SK-N-SH (cell line): ENCODE measurements at regions not wholly inside any gene's neighbourhood (a gene's known extent, or its start where the extent isn't known, plus 50 kb on each side); places are given as distances from the start of the nearest gene placed in this dataset.

Source experiments
- CTCF ChIA-PET: fragments of 300-600, 350-600 bp; formaldehyde crosslinking; extraction: SDS; loops from one replicate; lab custom pipeline; 2021; lab: Yijun Ruan, JAX
- POLR2A ChIA-PET: fragments of 350-600 bp; sonication (Branson Sonifier 250); formaldehyde crosslinking; extraction: SDS; loops from one replicate; lab custom pipeline; 2020; ENCODE audit warnings: antibody characterized with exemption, inconsistent platforms; lab: Yijun Ruan, JAX
- DNase-seq: peaks from one replicate; pipeline ENCODE4 v3.0.0; 2012
- H2AFZ ChIP-seq: fragments of 200-600 bp; sonication (generic); 2 replicates; pipeline ENCODE4 v1.8.1; 2016; ENCODE audit warnings: antibody characterized with exemption, mild to moderate bottlenecking, low read depth
- H3F3A ChIP-seq: fragments of 200-600 bp; sonication (generic); replicated peaks from 2 replicates; pipeline ENCODE3; 2016; ENCODE audit warnings: antibody characterized with exemption, mild to moderate bottlenecking; ENCODE audit not compliant: insufficient read depth
- H3K27ac ChIP-seq, 2 experiments: fragments of 200-500 bp in 1 of 2; fragments of 200-600 bp in 1 of 2; sonication (Bioruptor generic) in 1 of 2; sonication (generic), shearing (Covaris generic) in 1 of 2; 2 replicates each; pipeline versions ENCODE4 v1.5.1 to v1.6.1; 2014 to 2016; ENCODE audit warnings: low read depth in 2 of 2, inconsistent platforms in 1 of 2, low read length in 1 of 2, mild to moderate bottlenecking in 1 of 2, mixed read lengths in 1 of 2
- H3K27me3 ChIP-seq: fragments of 200-600 bp; sonication (generic), shearing (Covaris generic); 2 replicates; pipeline ENCODE4 v1.6.1; 2016; ENCODE audit warnings: mixed run types; ENCODE audit not compliant: insufficient read depth
- H3K36me3 ChIP-seq, 2 experiments: fragments of 200-500 bp in 1 of 2; fragments of 200-600 bp in 1 of 2; sonication (Bioruptor generic) in 1 of 2; sonication (generic) in 1 of 2; replicated peaks in 1 of 2; 2 replicates each; pipeline versions ENCODE3 to v1.5.1; 2014 to 2016; ENCODE audit warnings: low read length in 1 of 2, mild to moderate bottlenecking in 1 of 2; ENCODE audit not compliant: insufficient read depth in 2 of 2, control insufficient read depth in 1 of 2
- H3K4me1 ChIP-seq, 2 experiments: fragments of 200-500 bp in 1 of 2; fragments of 200-600 bp in 1 of 2; sonication (Bioruptor generic) in 1 of 2; sonication (generic), shearing (Covaris generic) in 1 of 2; 2 replicates each; pipeline versions ENCODE4 v1.5.1 to v1.6.1; 2014 to 2016; ENCODE audit warnings: low read depth in 1 of 2, low read length in 1 of 2, mixed run types in 1 of 2; ENCODE audit not compliant: insufficient read depth in 2 of 2, control insufficient read depth in 1 of 2
- H3K4me2 ChIP-seq: fragments of 200-600 bp; sonication (generic), shearing (Covaris generic); 2 replicates; pipeline ENCODE4 v1.6.1; 2017; ENCODE audit warnings: mixed run types
- H3K4me3 ChIP-seq, 2 experiments: fragments of 200-500 bp in 1 of 2; fragments of 200-600 bp in 1 of 2; sonication (Bioruptor generic) in 1 of 2; sonication (generic), shearing (Covaris generic) in 1 of 2; 2 replicates each; pipeline versions ENCODE4 v1.5.1 to v1.8.1; 2014 to 2016; ENCODE audit warnings: low read depth in 2 of 2, inconsistent platforms in 1 of 2, low read length in 1 of 2, mild to moderate bottlenecking in 1 of 2, mixed read lengths in 1 of 2, moderate library complexity in 1 of 2
- H3K79me2 ChIP-seq: fragments of 200-600 bp; sonication (generic); 2 replicates; pipeline ENCODE4 v1.8.1; 2017; ENCODE audit warnings: mild to moderate bottlenecking; ENCODE audit not compliant: insufficient read depth
- H3K9ac ChIP-seq: fragments of 200-600 bp; sonication (generic); 2 replicates; pipeline ENCODE4 v1.6.1; 2017; ENCODE audit warnings: mixed run types
- H3K9me2 ChIP-seq: fragments of 200-600 bp; sonication (generic); 2 replicates; pipeline ENCODE4 v1.6.1; 2017; ENCODE audit warnings: mixed run types
- H3K9me3 ChIP-seq: fragments of 200-600 bp; sonication (generic); 2 replicates; pipeline ENCODE4 v1.6.1; 2017; ENCODE audit warnings: mixed run types, mild to moderate bottlenecking, moderate library complexity
- H4K20me1 ChIP-seq: fragments of 200-600 bp; sonication (generic); 2 replicates; pipeline ENCODE4 v1.6.1; 2017; ENCODE audit warnings: mild to moderate bottlenecking, mixed run types; ENCODE audit not compliant: insufficient read depth
- EZH2phosphoT487 ChIP-seq: fragments of 200-600 bp; sonication (generic); IDR thresholded peaks from 2 replicates; pipeline ENCODE4 v1.6.1; 2017; ENCODE audit warnings: low read depth, mixed run types, mild to moderate bottlenecking, antibody characterized with exemption, moderate library complexity, borderline replicate concordance
- FOSL2 ChIP-seq: IDR thresholded peaks from 2 replicates; pipeline ENCODE4 v1.4.0; 2012; ENCODE audit warnings: low read depth, mild to moderate bottlenecking, moderate library complexity, borderline replicate concordance
- IRF3 ChIP-seq: fragments of 150-350 bp; IDR thresholded peaks from 2 replicates; pipeline ENCODE4 v1.6.1; 2016; ENCODE audit warnings: mild to moderate bottlenecking, low read depth, low read length
- NFIC ChIP-seq: IDR thresholded peaks from 2 replicates; pipeline ENCODE4 v1.4.0; 2012; ENCODE audit warnings: borderline replicate concordance
- NRF1 ChIP-seq: IDR thresholded peaks from 2 replicates; pipeline ENCODE4 v1.6.1; 2012; ENCODE audit warnings: low read depth, mild to moderate bottlenecking, low read length
- PBX3 ChIP-seq: IDR thresholded peaks from 2 replicates; pipeline ENCODE4; 2012
- POLR2AphosphoS5 ChIP-seq: IDR thresholded peaks from 2 replicates; pipeline ENCODE4 v1.6.1; 2012; ENCODE audit warnings: low read depth, low read length
- RXRA ChIP-seq: IDR thresholded peaks from 2 replicates; pipeline ENCODE4 v1.4.0; 2012; ENCODE audit warnings: low read depth, mild to moderate bottlenecking, borderline replicate concordance
- YY1 ChIP-seq: IDR thresholded peaks from 2 replicates; pipeline ENCODE4 v1.4.0; 2012; ENCODE audit warnings: low read depth, mild to moderate bottlenecking
- ZBTB33 ChIP-seq: IDR thresholded peaks from 2 replicates; pipeline ENCODE4 v1.4.0; 2012; ENCODE audit warnings: low read depth, borderline replicate concordance
- WGBS: methylation state at CpG from one replicate; pipeline ENCODE4 v1.1.6; 2017; ENCODE audit warnings: low lambda C conversion rate; 5-methylcytosine and 5-hydroxymethylcytosine counted together
- TF ChIP-seq, protein P1 (sequence below): fragments of 150-350 bp; IDR thresholded peaks from 2 replicates; pipeline ENCODE4 v1.6.1; 2017; ENCODE audit warnings: antibody characterized with exemption, low read length, low read depth, borderline replicate concordance
- TF ChIP-seq, protein P2 (sequence below): IDR thresholded peaks from 2 replicates; pipeline ENCODE4 v1.4.0; 2012; ENCODE audit warnings: low read depth

DNA sequence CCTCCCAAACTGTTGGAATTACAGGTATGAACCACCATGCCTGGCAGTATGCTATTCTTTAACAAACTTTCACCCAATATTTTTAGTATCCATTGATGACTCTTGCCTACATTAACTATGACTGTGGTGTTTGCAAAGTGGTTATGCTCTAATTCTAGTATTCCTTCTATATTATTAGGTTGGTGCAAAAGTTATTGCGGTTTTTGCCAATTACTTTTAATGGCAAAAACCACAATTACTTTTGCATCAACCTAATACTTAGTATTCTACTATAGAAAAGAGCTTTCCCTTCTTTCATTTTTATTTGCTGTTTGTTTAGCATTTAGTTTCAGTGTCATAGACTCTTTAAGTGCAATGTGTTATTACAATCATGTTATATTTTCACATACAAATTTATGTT is 760.6 kb downstream of the NR2F2 start:
- ChIA-PET CTCF (no interaction called here), POLR2A (no interaction called here)
- DNase-seq = no peak
- TF ChIP-seq, protein P1, sequence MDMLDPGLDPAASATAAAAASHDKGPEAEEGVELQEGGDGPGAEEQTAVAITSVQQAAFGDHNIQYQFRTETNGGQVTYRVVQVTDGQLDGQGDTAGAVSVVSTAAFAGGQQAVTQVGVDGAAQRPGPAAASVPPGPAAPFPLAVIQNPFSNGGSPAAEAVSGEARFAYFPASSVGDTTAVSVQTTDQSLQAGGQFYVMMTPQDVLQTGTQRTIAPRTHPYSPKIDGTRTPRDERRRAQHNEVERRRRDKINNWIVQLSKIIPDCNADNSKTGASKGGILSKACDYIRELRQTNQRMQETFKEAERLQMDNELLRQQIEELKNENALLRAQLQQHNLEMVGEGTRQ = no peak
- TF ChIP-seq PBX3 (no peak), NRF1 (no peak), EZH2phosphoT487 (no peak), IRF3 (no peak), RXRA (no peak), NFIC (no peak)
- TF ChIP-seq, protein P2, sequence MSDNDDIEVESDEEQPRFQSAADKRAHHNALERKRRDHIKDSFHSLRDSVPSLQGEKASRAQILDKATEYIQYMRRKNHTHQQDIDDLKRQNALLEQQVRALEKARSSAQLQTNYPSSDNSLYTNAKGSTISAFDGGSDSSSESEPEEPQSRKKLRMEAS = no peak
- Histone ChIP-seq H3K27me3 (no peaks in the 10 kb centered on the region), H3K9me2 (no peaks in the 10 kb centered on the region), H3F3A (no peaks in the 10 kb centered on the region), H3K4me3 (no peak overlapping the region), H3K27ac (no peak overlapping the region), H3K9me3 (no peaks in the 10 kb centered on the region), H3K36me3 (no peaks in the 10 kb centered on the region), H3K79me2 (no peaks in the 10 kb centered on the region), H3K9ac (no peak overlapping the region), H3K4me2 (no peak overlapping the region), H4K20me1 (no peaks in the 10 kb centered on the region), H3K4me1 (peaks cover 0 to 8% of the 10 kb centered on the region in 2 experiments; a peak in 1 of 4 replicates), H2AFZ (no peak overlapping the region)
- WGBS = 5% methylated on average over 1 of the region's 1 CpG

GRCh38 chr15:97092656-97093055 is 762.2 kb downstream of the NR2F2 start:
- no peak overlapping the region for H3K9ac ChIP-seq
- CTCF ChIA-PET = no interaction called here

More at GRCh38 chr15:97092656-97093055, 762.2 kb downstream of the NR2F2 start:
- H4K20me1 ChIP-seq = no peaks in the 10 kb centered on the region
- WGBS = 4% methylated on average over 2 of the region's 2 CpGs
- no peaks in the 10 kb centered on the region for H3K36me3 ChIP-seq
- no peaks in the 10 kb centered on the region for H3K9me2 ChIP-seq
- DNase-seq = no peak
- no peaks in the 10 kb centered on the region for H3K79me2 ChIP-seq
- no peak overlapping the region for H3K4me3 ChIP-seq
- H3F3A ChIP-seq = no peaks in the 10 kb centered on the region
- TF ChIP-seq, protein P1 = no peak
- TF ChIP-seq YY1 (no peak), POLR2AphosphoS5 (no peak), ZBTB33 (no peak), FOSL2 (no peak)
- TF ChIP-seq, all 33 proteins: peak for 0
- no peak overlapping the region for H2AFZ ChIP-seq
- no peak overlapping the region for H3K27ac ChIP-seq
- no peaks in the 10 kb centered on the region for H3K9me3 ChIP-seq
- H3K4me1 ChIP-seq = peaks cover 0 to 3% of the 10 kb centered on the region in 2 experiments; a peak in 1 of 4 replicates
- no peaks in the 10 kb centered on the region for H3K27me3 ChIP-seq
- POLR2A ChIA-PET = interaction anchor here (0.7 kb wide), 1 partner anchor 138 kb away, joined by 3 read pairs; no protein-coding TSS in a partner anchor
- no peak overlapping the region for H3K4me2 ChIP-seq
